ENCODE measurements at regions not wholly inside any gene's neighbourhood (a gene's known extent, or its start where the extent isn't known, plus 50 kb on each side); places are given as distances from the start of the nearest gene placed in this dataset.

DNA sequence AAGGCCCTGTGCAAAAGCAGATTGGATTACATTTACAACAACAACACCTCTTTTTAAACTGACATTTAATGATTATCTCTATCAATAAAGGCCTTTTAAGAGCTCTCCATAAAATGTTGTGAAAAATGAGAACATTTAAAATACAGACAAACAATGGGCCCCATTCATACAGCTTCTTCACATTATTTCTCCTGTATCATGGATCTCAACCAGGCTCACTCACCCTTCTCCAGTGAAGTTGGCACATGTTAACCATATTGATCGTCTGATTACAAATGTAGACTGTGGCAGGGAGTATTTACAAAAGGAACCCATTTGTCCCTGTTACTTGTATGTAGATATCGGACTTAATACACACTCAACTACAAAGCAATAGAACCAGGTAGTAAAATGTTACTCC lies 220.2 kb upstream of the BTG1 start:
- no CpG with 5 or more reads among the region's 2 CpGs for WGBS (ENCODE audit: insufficient coverage)
- DNase-seq, result no peak
- H3K36me3 ChIP-seq (ENCODE audit: control insufficient read depth, insufficient read depth, low read length), result no peaks in the 10 kb centered on the region

GRCh38 chr12:92365333-92365732 lies 219.7 kb upstream of the BTG1 start:
- H3K9me3 ChIP-seq (replicated peaks; ENCODE audit: control insufficient read depth, low read depth, low read length), result no peaks in the 10 kb centered on the region
- no peaks in the 10 kb centered on the region for H3K27me3 ChIP-seq (ENCODE audit: control insufficient read depth, insufficient read depth, low read length)
- no peaks in the 10 kb centered on the region for H3K36me3 ChIP-seq (ENCODE audit: control insufficient read depth, insufficient read depth, low read length)
- WGBS (ENCODE audit: insufficient coverage), result no CpG with 5 or more reads among the region's 1 CpG
- H3K27ac ChIP-seq (ENCODE audit: low read length), result no peak overlapping the region
- H3K4me1 ChIP-seq (ENCODE audit: control insufficient read depth, insufficient read depth, low read length), result peaks cover 24% of the 10 kb centered on the region
- H3K4me3 ChIP-seq (ENCODE audit: low read length), result no peak overlapping the region
- DNase-seq, result no peak

More for the DNA sequence above, 220.2 kb upstream of the BTG1 start:
- no peaks in the 10 kb centered on the region for H3K9me3 ChIP-seq (replicated peaks; ENCODE audit: control insufficient read depth, low read depth, low read length)
- H3K4me3 ChIP-seq (ENCODE audit: low read length), result no peak overlapping the region
- H3K4me1 ChIP-seq (ENCODE audit: control insufficient read depth, insufficient read depth, low read length), result peaks cover 24% of the 10 kb centered on the region
- H3K27me3 ChIP-seq (ENCODE audit: control insufficient read depth, insufficient read depth, low read length), result no peaks in the 10 kb centered on the region
- no peak overlapping the region for H3K27ac ChIP-seq (ENCODE audit: low read length)

GRCh38 chr12:92363295-92364146 lies 217.9 kb upstream of the BTG1 start:
- WGBS (ENCODE audit: insufficient coverage), result no CpG with 5 or more reads among the region's 11 CpGs
- Histone ChIP-seq H3K36me3 (ENCODE audit: control insufficient read depth, insufficient read depth, low read length) (no peaks in the 10 kb centered on the region), H3K27me3 (ENCODE audit: control insufficient read depth, insufficient read depth, low read length) (no peaks in the 10 kb centered on the region), H3K4me3 (ENCODE audit: low read length) (peak overlapping the region; percentile 27), H3K4me1 (ENCODE audit: control insufficient read depth, insufficient read depth, low read length) (peaks cover 22% of the 10 kb centered on the region), H3K9me3 (replicated peaks; ENCODE audit: control insufficient read depth, low read depth, low read length) (no peaks in the 10 kb centered on the region), H3K27ac (ENCODE audit: low read length) (peak overlapping the region; percentile 93)
- DNase-seq, result peak; percentile 94

GRCh38 chr12:92362785-92363184 lies 217.1 kb upstream of the BTG1 start:
- H3K4me3 ChIP-seq (ENCODE audit: low read length), result no peak overlapping the region
- H3K9me3 ChIP-seq (replicated peaks; ENCODE audit: control insufficient read depth, low read depth, low read length), result no peaks in the 10 kb centered on the region
- H3K27ac ChIP-seq (ENCODE audit: low read length), result peak overlapping the region; percentile 93
- WGBS (ENCODE audit: insufficient coverage), result 0% methylated on average over 1 of the region's 3 CpGs
- H3K4me1 ChIP-seq (ENCODE audit: control insufficient read depth, insufficient read depth, low read length), result peaks cover 22% of the 10 kb centered on the region
- peak; percentile 24 for DNase-seq
- no peaks in the 10 kb centered on the region for H3K27me3 ChIP-seq (ENCODE audit: control insufficient read depth, insufficient read depth, low read length)
- H3K36me3 ChIP-seq (ENCODE audit: control insufficient read depth, insufficient read depth, low read length), result no peaks in the 10 kb centered on the region

GRCh38 chr12:92362126-92362525 lies 216.5 kb upstream of the BTG1 start:
- peak overlapping the region; percentile 2 for H3K4me3 ChIP-seq (ENCODE audit: low read length)
- peaks cover 22% of the 10 kb centered on the region for H3K4me1 ChIP-seq (ENCODE audit: control insufficient read depth, insufficient read depth, low read length)
- H3K36me3 ChIP-seq (ENCODE audit: control insufficient read depth, insufficient read depth, low read length), result no peaks in the 10 kb centered on the region
- H3K27ac ChIP-seq (ENCODE audit: low read length), result peak overlapping the region; percentile 93
- H3K9me3 ChIP-seq (replicated peaks; ENCODE audit: control insufficient read depth, low read depth, low read length), result no peaks in the 10 kb centered on the region
- no peaks in the 10 kb centered on the region for H3K27me3 ChIP-seq (ENCODE audit: control insufficient read depth, insufficient read depth, low read length)
- WGBS (ENCODE audit: insufficient coverage), result 22% methylated on average over 3 of the region's 6 CpGs
- peak; percentile 58 for DNase-seq

DNA sequence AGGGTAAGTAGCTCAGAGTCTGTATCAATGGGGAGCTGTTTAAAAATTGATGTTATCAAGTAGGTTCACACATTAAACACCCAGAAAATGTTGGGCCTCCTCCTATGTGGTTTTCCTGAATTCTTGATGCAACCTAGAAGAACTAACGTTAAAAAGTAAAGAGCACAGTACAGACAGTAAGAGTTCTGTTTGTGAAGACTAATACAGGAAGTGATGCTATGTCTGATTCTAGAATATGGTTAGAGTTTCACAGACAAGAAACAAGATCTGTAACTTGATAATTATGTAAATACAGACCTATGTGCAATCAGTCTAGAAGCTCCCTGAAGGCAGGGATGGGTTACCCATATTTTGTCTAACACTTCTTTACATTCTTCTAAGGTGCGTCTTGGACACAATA lies 214.9 kb upstream of the BTG1 start:
- Histone ChIP-seq H3K27me3 (ENCODE audit: control insufficient read depth, insufficient read depth, low read length) (no peaks in the 10 kb centered on the region), H3K4me3 (ENCODE audit: low read length) (no peak overlapping the region), H3K27ac (ENCODE audit: low read length) (no peak overlapping the region), H3K4me1 (ENCODE audit: control insufficient read depth, insufficient read depth, low read length) (peaks cover 22% of the 10 kb centered on the region), H3K36me3 (ENCODE audit: control insufficient read depth, insufficient read depth, low read length) (no peaks in the 10 kb centered on the region), H3K9me3 (replicated peaks; ENCODE audit: control insufficient read depth, low read depth, low read length) (no peaks in the 10 kb centered on the region)
- no peak for DNase-seq
- WGBS (ENCODE audit: insufficient coverage), result no CpG with 5 or more reads among the region's 2 CpGs

DNA sequence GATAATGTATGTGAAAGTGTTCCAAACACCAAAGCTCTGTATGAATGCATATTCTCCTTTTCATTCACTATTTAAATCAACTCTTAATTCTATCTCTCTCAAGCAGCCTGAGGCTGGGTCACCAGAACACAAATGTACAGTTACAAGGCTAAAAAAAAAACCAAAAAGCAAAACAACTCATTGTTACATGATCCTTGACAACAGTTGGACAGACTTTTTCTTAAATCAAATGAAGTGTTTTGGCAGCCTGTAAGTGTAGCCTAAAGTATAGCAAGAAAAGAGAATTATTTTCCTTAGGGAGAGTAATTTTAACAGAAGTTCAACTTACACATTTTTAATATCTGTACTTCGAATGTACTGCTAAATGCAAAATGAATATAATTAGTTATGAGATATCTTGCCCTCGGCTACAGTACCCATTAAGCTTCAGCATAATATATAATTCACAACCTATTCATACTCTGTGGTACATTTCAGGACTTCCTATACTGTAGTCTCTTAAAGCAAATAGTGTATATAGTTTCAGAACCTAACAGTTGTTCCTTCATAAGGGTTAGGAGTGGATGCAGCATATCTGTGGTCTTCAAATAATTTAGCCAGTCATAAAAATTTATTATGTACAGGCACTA lies 214.0 kb upstream of the BTG1 start:
- H3K27me3 ChIP-seq (ENCODE audit: control insufficient read depth, insufficient read depth, low read length), result no peaks in the 10 kb centered on the region
- peak; percentile 60 for DNase-seq
- H3K36me3 ChIP-seq (ENCODE audit: control insufficient read depth, insufficient read depth, low read length), result no peaks in the 10 kb centered on the region
- H3K27ac ChIP-seq (ENCODE audit: low read length), result no peak overlapping the region
- H3K4me1 ChIP-seq (ENCODE audit: control insufficient read depth, insufficient read depth, low read length), result peaks cover 21% of the 10 kb centered on the region
- no peak overlapping the region for H3K4me3 ChIP-seq (ENCODE audit: low read length)
- H3K9me3 ChIP-seq (replicated peaks; ENCODE audit: control insufficient read depth, low read depth, low read length), result no peaks in the 10 kb centered on the region
- WGBS (ENCODE audit: insufficient coverage), result no CpG with 5 or more reads among the region's 2 CpGs

GRCh38 chr12:92357584-92358261 lies 212.1 kb upstream of the BTG1 start:
- no peak overlapping the region for H3K4me3 ChIP-seq (ENCODE audit: low read length)
- no peak for DNase-seq
- H3K36me3 ChIP-seq (ENCODE audit: control insufficient read depth, insufficient read depth, low read length), result no peaks in the 10 kb centered on the region
- no peaks in the 10 kb centered on the region for H3K27me3 ChIP-seq (ENCODE audit: control insufficient read depth, insufficient read depth, low read length)
- H3K27ac ChIP-seq (ENCODE audit: low read length), result no peak overlapping the region
- peaks cover 1% of the 10 kb centered on the region for H3K4me1 ChIP-seq (ENCODE audit: control insufficient read depth, insufficient read depth, low read length)
- WGBS (ENCODE audit: insufficient coverage), result 91% methylated on average over 1 of the region's 5 CpGs
- no peaks in the 10 kb centered on the region for H3K9me3 ChIP-seq (replicated peaks; ENCODE audit: control insufficient read depth, low read depth, low read length)

DNA sequence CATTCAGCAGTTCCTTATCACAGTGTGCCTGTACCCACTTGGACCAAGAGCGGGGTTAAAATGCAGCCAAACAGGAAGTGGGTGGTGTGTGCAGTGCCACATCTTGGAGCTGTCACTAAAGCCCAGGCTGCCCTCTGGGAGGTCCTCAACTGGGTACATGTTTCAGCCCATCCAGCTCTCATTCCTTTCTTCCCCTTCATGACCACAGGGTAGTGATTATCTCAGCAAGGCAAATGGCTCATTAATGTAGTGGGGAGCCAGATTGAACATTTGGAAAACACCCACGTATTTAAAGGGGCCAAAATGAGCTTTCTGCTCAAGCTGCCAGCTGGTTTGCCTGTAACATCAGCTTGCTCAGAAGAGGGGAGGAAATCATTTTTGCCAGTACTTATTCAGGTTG lies 210.8 kb upstream of the BTG1 start:
- Histone ChIP-seq H3K36me3 (ENCODE audit: control insufficient read depth, insufficient read depth, low read length) (no peaks in the 10 kb centered on the region), H3K4me3 (ENCODE audit: low read length) (no peak overlapping the region), H3K4me1 (ENCODE audit: control insufficient read depth, insufficient read depth, low read length) (no peaks in the 10 kb centered on the region), H3K27ac (ENCODE audit: low read length) (no peak overlapping the region), H3K27me3 (ENCODE audit: control insufficient read depth, insufficient read depth, low read length) (no peaks in the 10 kb centered on the region), H3K9me3 (replicated peaks; ENCODE audit: control insufficient read depth, low read depth, low read length) (no peaks in the 10 kb centered on the region)
- WGBS (ENCODE audit: insufficient coverage), result 58% methylated on average over 2 of the region's 2 CpGs
- DNase-seq, result no peak

GRCh38 chr12:92349635-92350034 lies 204.0 kb upstream of the BTG1 start:
- Histone ChIP-seq H3K36me3 (ENCODE audit: control insufficient read depth, insufficient read depth, low read length) (no peaks in the 10 kb centered on the region), H3K27ac (ENCODE audit: low read length) (no peak overlapping the region), H3K4me3 (ENCODE audit: low read length) (no peak overlapping the region), H3K27me3 (ENCODE audit: control insufficient read depth, insufficient read depth, low read length) (no peaks in the 10 kb centered on the region), H3K4me1 (ENCODE audit: control insufficient read depth, insufficient read depth, low read length) (no peaks in the 10 kb centered on the region), H3K9me3 (replicated peaks; ENCODE audit: control insufficient read depth, low read depth, low read length) (no peaks in the 10 kb centered on the region)
- no CpG with 5 or more reads among the region's 1 CpG for WGBS (ENCODE audit: insufficient coverage)
- no peak for DNase-seq

Data from muscle of leg (tissue), 3 donors.